ENCODE measurements at regions not wholly inside any gene's neighbourhood (a gene's known extent, or its start where the extent isn't known, plus 50 kb on each side); places are given as distances from the start of the nearest gene placed in this dataset.

DNA sequence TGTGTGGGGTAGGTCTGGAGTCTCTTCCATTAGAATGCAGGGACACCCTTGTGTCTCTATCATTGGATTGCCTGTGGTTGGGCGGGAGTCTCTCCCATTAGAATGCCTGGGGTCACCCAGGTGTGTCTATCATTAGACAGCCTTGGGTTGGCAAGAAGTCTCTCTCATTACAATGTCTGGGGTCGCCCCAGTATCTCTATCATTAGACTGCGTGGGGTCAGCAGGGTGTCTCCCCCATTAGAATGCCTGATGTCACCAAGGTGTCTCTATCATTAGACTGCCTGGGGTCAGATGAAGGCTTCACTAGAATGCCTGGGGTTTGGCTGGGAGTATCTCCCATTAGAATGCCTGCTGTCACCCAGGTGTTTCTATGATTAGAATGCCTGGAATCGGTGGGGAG, 1539.0 kb downstream of the UQCRFS1 start:
- TF ChIP-seq EP300 (IDR thresholded peaks at IDR 0.05) = no peak
- TF ChIP-seq ZNF302 (CRISPR knock-in tag; IDR thresholded peaks at IDR 0.05) = no peak
- TF ChIP-seq, protein P1, sequence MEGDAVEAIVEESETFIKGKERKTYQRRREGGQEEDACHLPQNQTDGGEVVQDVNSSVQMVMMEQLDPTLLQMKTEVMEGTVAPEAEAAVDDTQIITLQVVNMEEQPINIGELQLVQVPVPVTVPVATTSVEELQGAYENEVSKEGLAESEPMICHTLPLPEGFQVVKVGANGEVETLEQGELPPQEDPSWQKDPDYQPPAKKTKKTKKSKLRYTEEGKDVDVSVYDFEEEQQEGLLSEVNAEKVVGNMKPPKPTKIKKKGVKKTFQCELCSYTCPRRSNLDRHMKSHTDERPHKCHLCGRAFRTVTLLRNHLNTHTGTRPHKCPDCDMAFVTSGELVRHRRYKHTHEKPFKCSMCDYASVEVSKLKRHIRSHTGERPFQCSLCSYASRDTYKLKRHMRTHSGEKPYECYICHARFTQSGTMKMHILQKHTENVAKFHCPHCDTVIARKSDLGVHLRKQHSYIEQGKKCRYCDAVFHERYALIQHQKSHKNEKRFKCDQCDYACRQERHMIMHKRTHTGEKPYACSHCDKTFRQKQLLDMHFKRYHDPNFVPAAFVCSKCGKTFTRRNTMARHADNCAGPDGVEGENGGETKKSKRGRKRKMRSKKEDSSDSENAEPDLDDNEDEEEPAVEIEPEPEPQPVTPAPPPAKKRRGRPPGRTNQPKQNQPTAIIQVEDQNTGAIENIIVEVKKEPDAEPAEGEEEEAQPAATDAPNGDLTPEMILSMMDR (IDR thresholded peaks at IDR 0.05) = no peak
- TF ChIP-seq BHLHE40 (IDR thresholded peaks at IDR 0.05; ENCODE audit: low read depth, low read length) = no peak
- no peak for TF ChIP-seq RFX5 (IDR thresholded peaks at IDR 0.05)
- no peak for TF ChIP-seq POLR2A (IDR thresholded peaks at IDR 0.05; ENCODE audit: low read length)
- no peak for TF ChIP-seq MYC (IDR thresholded peaks at IDR 0.05; ENCODE audit: borderline replicate concordance, low read length)
- no peak for TF ChIP-seq JUN (IDR thresholded peaks at IDR 0.05)

All from A549 (cell line).